Testis (tissue), 2 donors: ENCODE measurements at regions not wholly inside any gene's neighbourhood (a gene's known extent, or its start where the extent isn't known, plus 50 kb on each side); places are given as distances from the start of the nearest gene placed in this dataset.

Experiments
- DNase-seq: peaks from one replicate; pipeline ENCODE4 v3.0.0-alpha.2; 2019
- H3K27ac ChIP-seq, 2 donors: fragments of 200-600 bp; sonication (generic); one replicate each; pipeline ENCODE4 v1.5.1; 2019
- H3K27me3 ChIP-seq: fragments of 200-600 bp; sonication (generic); one replicate; pipeline ENCODE4 v1.5.1; 2019
- H3K36me3 ChIP-seq: fragments of 200-600 bp; sonication (generic); one replicate; pipeline ENCODE4 v1.5.1; 2017; ENCODE audit warnings: low read depth; ENCODE audit errors: missing control alignments
- H3K4me1 ChIP-seq: fragments of 200-600 bp; sonication (generic); one replicate; pipeline ENCODE4 v1.5.1; 2019
- H3K4me3 ChIP-seq, 2 donors: fragments of 200-600 bp; sonication (generic); one replicate each; pipeline ENCODE4 v1.5.1; 2017 to 2019
- H3K9me3 ChIP-seq: fragments of 200-600 bp; sonication (generic); one replicate; pipeline ENCODE4 v1.5.1; 2017
- POLR2A ChIP-seq: fragments of 450-650 bp; IDR thresholded peaks from one replicate; pipeline ENCODE4 v1.6.1; 2017; ENCODE audit warnings: antibody characterized with exemption, mild to moderate bottlenecking, moderate library complexity
- WGBS, 2 donors: methylation state at CpG; one replicate each; pipeline ENCODE4 v1.1.5; 2018; 5-methylcytosine and 5-hydroxymethylcytosine counted together
- intact Hi-C: fragments of 100-400 bp; cut with DNase I; formaldehyde crosslinking; loops from one replicate; pipeline ENCODE4 v1.15.1; 2023; ENCODE audit warnings: low total_unique reads
- TF ChIP-seq, protein P1 (sequence below), 3 experiments: fragments of 450-650 bp in 2 of 3; fragments of 200-600 bp in 1 of 3; sonication (generic) in 1 of 3; IDR thresholded peaks; one replicate each; pipeline ENCODE4 v1.5.1; 2016 to 2019; ENCODE audit warnings: antibody characterized with exemption in 3 of 3, mild to moderate bottlenecking in 2 of 3, moderate library complexity in 1 of 3

DNA sequence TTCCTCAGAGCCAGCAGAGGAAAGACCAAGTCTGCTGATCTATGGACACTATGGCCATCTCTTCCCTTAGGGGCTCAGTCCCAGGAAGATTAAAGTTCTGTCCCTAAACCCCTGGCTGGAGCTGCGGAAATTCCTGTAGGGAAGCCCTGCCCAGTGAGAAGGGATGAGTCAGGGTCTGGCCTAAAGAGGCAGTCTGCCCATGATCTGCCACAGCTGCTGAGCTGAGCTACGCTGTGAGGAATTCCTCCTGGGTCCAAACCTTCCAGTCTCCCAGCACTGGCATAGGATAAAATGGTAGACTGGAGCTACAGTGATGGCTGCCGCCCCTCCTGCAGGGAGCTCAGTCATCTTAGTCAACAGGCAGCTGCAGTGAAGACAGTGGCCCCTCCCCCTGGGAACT lies 213.7 kb downstream of the BRINP2 start:
- TF ChIP-seq POLR2A, result no peak
- TF ChIP-seq, protein P1, sequence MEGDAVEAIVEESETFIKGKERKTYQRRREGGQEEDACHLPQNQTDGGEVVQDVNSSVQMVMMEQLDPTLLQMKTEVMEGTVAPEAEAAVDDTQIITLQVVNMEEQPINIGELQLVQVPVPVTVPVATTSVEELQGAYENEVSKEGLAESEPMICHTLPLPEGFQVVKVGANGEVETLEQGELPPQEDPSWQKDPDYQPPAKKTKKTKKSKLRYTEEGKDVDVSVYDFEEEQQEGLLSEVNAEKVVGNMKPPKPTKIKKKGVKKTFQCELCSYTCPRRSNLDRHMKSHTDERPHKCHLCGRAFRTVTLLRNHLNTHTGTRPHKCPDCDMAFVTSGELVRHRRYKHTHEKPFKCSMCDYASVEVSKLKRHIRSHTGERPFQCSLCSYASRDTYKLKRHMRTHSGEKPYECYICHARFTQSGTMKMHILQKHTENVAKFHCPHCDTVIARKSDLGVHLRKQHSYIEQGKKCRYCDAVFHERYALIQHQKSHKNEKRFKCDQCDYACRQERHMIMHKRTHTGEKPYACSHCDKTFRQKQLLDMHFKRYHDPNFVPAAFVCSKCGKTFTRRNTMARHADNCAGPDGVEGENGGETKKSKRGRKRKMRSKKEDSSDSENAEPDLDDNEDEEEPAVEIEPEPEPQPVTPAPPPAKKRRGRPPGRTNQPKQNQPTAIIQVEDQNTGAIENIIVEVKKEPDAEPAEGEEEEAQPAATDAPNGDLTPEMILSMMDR (IDR thresholded peaks at IDR 0.05), result no peak
- H3K4me3 ChIP-seq, result no peak overlapping the region
- WGBS, 2 donors, result 83 to 90% methylated on average over 3 of the region's 3 CpGs
- no peaks in the 10 kb centered on the region for H3K36me3 ChIP-seq
- H3K4me1 ChIP-seq, result no peaks in the 10 kb centered on the region
- H3K9me3 ChIP-seq, result no peaks in the 10 kb centered on the region
- DNase-seq, result no peak
- no peak overlapping the region for H3K27ac ChIP-seq
- intact Hi-C loops, result no loop called here
- H3K27me3 ChIP-seq, result no peaks in the 10 kb centered on the region

DNA sequence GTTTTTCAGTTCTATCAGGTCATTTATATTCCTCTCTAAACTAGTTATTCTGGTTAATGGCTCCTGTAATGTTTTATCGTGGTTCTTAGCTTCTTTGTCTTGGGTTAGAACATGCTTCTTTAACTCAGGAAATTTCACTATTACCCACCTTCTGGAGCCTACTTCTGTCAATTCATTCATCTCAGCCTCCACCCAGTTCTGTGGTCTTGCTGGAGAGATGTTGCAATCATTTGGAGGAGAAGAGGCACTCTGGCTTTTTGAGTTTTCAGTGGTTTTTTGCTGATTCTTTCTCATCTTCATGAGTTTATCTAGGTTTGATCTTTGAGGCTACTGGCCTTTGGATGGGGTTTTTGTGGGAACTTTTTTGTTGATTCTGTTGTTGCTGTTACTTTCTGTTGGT lies 213.0 kb downstream of the BRINP2 start:
- intact Hi-C loops, result no loop called here
- no peaks in the 10 kb centered on the region for H3K27me3 ChIP-seq
- H3K36me3 ChIP-seq, result no peaks in the 10 kb centered on the region
- H3K27ac ChIP-seq, result no peak overlapping the region
- no peaks in the 10 kb centered on the region for H3K9me3 ChIP-seq
- WGBS, 2 donors, result 89 to 100% methylated on average over 1 of the region's 1 CpG
- no peak for DNase-seq
- H3K4me1 ChIP-seq, result no peaks in the 10 kb centered on the region
- TF ChIP-seq POLR2A, result no peak
- TF ChIP-seq, protein P1 (IDR thresholded peaks at IDR 0.05), result no peak
- H3K4me3 ChIP-seq, result no peak overlapping the region

DNA sequence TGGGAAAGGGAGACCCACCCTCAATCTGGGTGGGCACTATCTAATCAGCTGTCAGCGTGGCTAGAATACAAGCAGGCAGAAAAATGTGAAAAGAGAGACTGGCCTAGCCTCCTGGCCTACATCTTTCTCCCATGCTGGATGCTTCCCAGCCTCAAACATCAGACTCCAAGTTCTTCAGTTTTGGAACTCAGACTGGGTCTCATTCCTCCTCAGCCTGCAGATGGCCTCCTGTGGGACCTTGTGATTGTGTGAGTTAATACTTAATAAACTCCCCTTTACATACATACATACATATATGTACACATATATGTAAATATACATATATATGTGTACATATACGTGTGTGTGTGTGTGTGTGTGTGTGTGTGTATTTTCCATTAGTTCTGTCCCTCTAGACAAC lies 207.1 kb downstream of the BRINP2 start:
- DNase-seq, result no peak
- WGBS, 2 donors, result 75 to 79% methylated on average over 2 of the region's 2 CpGs
- Histone ChIP-seq H3K4me3 (no peak overlapping the region), H3K9me3 (no peaks in the 10 kb centered on the region), H3K36me3 (no peaks in the 10 kb centered on the region), H3K27me3 (no peaks in the 10 kb centered on the region), H3K4me1 (no peaks in the 10 kb centered on the region), H3K27ac (no peak overlapping the region)
- intact Hi-C loops, result no loop called here
- TF ChIP-seq, protein P1 (IDR thresholded peaks at IDR 0.05), result no peak
- TF ChIP-seq POLR2A, result no peak

DNA sequence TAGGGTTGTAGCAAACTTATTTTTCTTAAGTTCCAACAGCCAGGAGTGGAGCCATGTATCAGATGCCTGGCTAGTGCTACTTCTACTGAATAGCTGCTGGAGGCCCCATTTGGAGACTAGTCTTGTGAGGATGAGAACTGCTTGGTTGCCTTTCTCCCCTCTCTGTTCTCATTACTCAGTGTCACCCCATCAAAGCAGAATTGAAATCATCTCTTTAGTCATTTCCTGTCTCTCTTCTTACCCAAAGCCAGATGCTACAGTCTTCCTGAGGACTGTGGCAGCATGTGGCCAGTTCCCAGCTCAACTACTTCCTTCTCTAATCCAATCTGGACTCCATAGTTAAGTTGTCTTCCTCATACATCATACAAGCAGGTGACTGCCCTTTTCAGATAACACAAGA lies 197.5 kb downstream of the BRINP2 start:
- Histone ChIP-seq H3K4me1 (no peaks in the 10 kb centered on the region), H3K27me3 (no peaks in the 10 kb centered on the region), H3K4me3 (no peak overlapping the region), H3K9me3 (no peaks in the 10 kb centered on the region), H3K27ac (no peak overlapping the region), H3K36me3 (no peaks in the 10 kb centered on the region)
- no peak for TF ChIP-seq POLR2A
- TF ChIP-seq, protein P1 (IDR thresholded peaks at IDR 0.05), result no peak
- no peak for DNase-seq
- intact Hi-C loops, result no loop called here

DNA sequence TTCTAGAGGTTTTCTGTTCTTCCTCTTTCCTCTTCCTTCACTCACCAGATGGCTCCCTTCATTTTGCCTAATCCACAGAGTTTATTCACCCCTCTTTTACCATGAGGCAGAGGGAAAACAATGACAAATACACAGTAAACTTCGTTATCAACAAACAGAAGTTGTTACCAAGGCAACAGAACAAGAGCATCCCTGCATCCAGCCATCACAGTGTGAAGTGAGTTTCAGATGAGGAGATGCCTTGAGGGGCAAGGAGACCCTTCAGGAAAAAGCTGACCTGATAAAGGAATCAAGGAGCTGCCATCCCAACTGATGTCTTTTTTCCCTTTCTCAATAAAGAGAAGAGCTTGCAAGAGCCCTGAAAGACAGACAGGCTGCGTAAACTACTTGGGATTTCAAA lies 195.3 kb downstream of the BRINP2 start:
- Histone ChIP-seq H3K4me1 (no peaks in the 10 kb centered on the region), H3K36me3 (no peaks in the 10 kb centered on the region), H3K4me3 (no peak overlapping the region), H3K27me3 (no peaks in the 10 kb centered on the region), H3K27ac (no peak overlapping the region), H3K9me3 (no peaks in the 10 kb centered on the region)
- TF ChIP-seq, protein P1 (IDR thresholded peaks at IDR 0.05), result no peak
- TF ChIP-seq POLR2A, result no peak
- 69 to 96% methylated on average over 2 of the region's 2 CpGs for WGBS, 2 donors
- DNase-seq, result no peak
- intact Hi-C loops, result no loop called here
